ENCODE measurements at regions not wholly inside any gene's neighbourhood (a gene's known extent, or its start where the extent isn't known, plus 50 kb on each side); places are given as distances from the start of the nearest gene placed in this dataset.

DNA sequence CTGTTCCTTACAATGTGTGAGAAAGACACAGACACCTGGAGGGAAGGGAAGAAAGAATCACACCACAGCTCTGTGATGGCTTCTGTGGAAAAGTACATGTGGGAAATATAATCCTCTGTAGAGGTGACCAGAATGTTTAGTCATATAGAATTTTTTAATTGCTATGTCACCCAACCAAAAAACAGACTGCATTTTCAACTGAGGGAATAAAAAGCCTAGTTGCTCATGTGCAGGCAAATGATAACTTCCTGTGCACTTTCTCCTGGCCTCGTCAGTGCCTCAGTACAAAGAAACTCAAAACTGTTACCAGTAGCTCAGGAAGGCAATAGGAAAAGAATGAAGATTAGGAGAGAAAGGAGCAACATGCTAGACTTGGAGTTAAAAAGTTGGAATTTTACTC lies 326.8 kb downstream of the OSR1 start:
- DNase-seq (no peak), ATAC-seq (ENCODE audit: low read depth) (no peak)
- Mint-ChIP-seq H3K4me3 (no peak overlapping the region), H3K36me3 (no peaks in the 10 kb centered on the region), H3K4me1 (no peaks in the 10 kb centered on the region), H3K9me3 (no peaks in the 10 kb centered on the region), H3K27me3 (no peaks in the 10 kb centered on the region), H3K27ac (no peak overlapping the region)
- POLR2A ChIA-PET, result no interaction called here

DNA sequence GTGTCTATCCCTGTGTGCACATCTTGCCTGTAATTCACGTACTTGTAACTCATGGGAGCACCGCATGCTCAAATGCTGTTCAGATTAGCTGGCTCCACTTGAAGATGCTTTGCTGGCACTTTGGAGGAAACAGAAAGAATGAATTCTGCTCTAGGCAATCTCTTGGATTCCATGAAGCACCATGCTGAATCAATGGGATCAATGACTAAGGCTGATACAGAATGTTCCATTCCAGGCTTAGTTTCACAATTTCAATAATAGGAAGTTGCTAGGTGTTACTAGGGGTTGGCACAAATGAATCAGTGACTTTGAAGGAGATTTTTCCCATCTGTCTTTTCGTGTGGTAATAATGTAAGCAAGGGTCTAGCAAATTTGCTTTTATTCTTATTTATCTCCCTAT lies 328.8 kb downstream of the OSR1 start:
- H3K36me3 Mint-ChIP-seq, result no peaks in the 10 kb centered on the region
- no peaks in the 10 kb centered on the region for H3K27me3 Mint-ChIP-seq
- H3K4me1 Mint-ChIP-seq, result no peaks in the 10 kb centered on the region
- no peak for DNase-seq
- no peak for ATAC-seq (ENCODE audit: low read depth)
- no peaks in the 10 kb centered on the region for H3K9me3 Mint-ChIP-seq
- H3K27ac Mint-ChIP-seq, result no peak overlapping the region
- H3K4me3 Mint-ChIP-seq, result no peak overlapping the region
- POLR2A ChIA-PET, result no interaction called here

DNA sequence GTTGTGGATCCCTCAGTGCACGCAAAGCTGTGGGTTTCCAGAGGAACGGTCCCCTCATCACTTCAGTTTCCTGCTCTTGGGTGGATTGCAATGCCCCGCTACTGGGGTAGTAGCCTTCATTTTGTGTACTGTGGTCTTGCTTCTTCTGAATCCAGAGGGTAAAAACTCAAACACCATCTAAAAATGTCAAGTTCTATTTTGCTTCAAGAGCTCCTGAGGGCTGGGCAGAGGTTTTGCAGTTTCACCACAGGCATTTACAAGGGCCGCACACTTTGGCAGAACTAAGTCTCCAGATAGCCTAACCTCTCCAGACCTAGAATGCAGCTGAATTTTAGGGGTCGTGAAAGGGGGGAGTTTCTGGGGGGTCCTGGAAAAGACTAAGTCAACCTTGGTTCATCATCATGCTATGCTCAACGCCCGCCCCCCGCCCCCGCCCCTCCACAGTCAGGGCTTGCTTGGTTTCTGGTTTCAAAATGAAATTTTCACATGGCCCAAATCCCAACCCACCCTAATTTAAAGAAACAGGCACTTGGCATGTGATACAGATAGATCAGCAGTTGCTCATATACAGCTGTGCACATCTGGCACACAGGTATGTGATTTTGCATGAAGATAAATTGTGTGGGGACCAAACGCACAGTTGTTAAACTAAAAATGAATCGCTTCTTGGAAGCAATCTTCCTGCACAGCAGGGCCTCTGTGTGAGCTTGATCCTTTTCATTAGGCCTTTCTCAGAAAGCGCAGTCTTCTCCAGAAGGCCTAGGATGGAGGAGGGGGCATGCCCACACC lies 329.6 kb downstream of the OSR1 start:
- no peaks in the 10 kb centered on the region for H3K4me1 Mint-ChIP-seq
- no peaks in the 10 kb centered on the region for H3K36me3 Mint-ChIP-seq
- no peaks in the 10 kb centered on the region for H3K27me3 Mint-ChIP-seq
- H3K27ac Mint-ChIP-seq, result no peak overlapping the region
- ATAC-seq (ENCODE audit: low read depth) (no peak), DNase-seq (no peak)
- H3K4me3 Mint-ChIP-seq, result no peak overlapping the region
- no peaks in the 10 kb centered on the region for H3K9me3 Mint-ChIP-seq
- POLR2A ChIA-PET, result no interaction called here

DNA sequence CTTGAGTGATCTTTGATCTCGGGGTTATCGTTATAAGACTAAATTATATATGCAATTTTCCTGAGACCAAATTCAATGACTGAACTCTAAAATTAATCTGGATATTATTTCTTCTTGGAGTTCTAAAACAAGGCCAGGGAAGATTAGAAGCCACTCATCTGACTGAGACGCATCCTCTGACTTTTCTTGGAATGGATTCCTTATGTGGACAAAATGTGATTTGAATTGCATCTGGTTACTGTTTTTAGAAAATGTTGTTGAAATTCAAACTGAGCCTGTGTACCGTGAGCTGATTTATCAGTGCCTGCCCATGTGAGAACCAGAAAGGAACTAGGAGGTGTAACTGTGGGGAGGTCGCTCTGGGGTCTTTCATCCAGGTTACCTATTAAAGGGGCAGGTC lies 330.8 kb downstream of the OSR1 start:
- Mint-ChIP-seq H3K4me3 (no peak overlapping the region), H3K4me1 (no peaks in the 10 kb centered on the region), H3K27me3 (no peaks in the 10 kb centered on the region), H3K27ac (no peak overlapping the region), H3K36me3 (no peaks in the 10 kb centered on the region), H3K9me3 (no peaks in the 10 kb centered on the region)
- POLR2A ChIA-PET, result no interaction called here
- DNase-seq (no peak), ATAC-seq (ENCODE audit: low read depth) (no peak)

DNA sequence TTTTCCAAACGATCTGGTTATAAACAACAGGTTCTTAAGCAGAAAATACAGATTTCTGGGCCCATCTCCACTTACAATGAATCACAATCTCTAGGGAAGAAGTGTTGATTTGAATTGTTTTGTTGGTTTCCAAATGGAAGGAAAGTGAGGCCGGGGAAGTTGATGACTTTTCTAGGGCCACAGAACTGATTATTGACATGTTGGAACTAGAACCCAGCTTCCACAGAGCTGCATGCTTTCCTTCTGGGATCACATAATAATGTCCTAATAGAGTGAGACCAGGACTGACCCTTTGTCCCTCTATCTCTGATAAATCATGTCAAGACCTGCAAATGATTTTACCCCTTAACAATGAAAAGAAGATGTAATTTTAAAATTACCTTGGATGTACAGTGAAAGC lies 332.2 kb downstream of the OSR1 start:
- Mint-ChIP-seq H3K9me3 (no peaks in the 10 kb centered on the region), H3K27ac (no peak overlapping the region), H3K4me3 (no peak overlapping the region), H3K27me3 (no peaks in the 10 kb centered on the region), H3K4me1 (no peaks in the 10 kb centered on the region), H3K36me3 (no peaks in the 10 kb centered on the region)
- POLR2A ChIA-PET, result no interaction called here
- DNase-seq (no peak), ATAC-seq (ENCODE audit: low read depth) (no peak)

DNA sequence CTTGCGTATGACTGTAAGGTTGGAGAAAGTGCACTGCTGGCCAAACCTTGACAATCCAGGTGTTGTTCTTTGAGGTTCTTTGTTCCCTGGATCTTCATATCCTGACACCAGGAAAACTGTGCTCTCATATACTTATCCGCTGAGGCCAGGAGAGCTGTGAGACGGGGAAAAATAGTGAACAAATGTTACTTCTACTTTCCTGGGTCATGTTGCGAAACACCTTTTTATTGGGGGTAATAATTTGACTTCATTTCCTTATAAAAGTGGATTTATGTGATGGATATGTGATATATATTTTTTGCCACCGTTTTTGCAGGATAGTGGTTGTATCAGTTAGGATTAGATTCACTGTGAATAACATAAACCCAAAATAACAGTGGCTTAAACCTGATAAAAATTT lies 336.1 kb downstream of the OSR1 start:
- Mint-ChIP-seq H3K27ac (no peak overlapping the region), H3K9me3 (peaks cover 7% of the 10 kb centered on the region), H3K4me1 (no peaks in the 10 kb centered on the region), H3K36me3 (peaks cover 2% of the 10 kb centered on the region), H3K4me3 (no peak overlapping the region), H3K27me3 (no peaks in the 10 kb centered on the region)
- POLR2A ChIA-PET, result no interaction called here
- ATAC-seq (ENCODE audit: low read depth) (no peak), DNase-seq (no peak)

DNA sequence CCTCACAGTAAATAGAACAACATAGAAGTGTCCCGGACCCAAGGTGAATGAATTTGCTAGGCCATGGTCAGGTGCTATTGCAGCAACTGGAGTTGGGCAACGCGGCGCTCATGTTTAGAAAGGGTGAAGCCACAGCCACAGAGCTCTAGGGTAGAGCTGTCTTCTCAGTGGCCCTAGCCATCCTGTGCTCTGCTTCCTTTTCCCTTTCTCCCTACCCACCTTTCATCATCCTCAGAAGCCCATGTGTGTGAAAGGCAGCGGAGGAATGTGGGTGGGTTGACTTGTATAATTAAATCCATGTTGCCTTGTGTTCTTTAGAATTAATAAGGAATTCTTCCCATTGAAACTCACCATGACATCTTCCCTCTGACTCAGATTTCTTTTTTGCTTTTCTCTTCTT lies 336.7 kb downstream of the OSR1 start:
- ATAC-seq (ENCODE audit: low read depth) (no peak), DNase-seq (no peak)
- Mint-ChIP-seq H3K9me3 (peaks cover 7% of the 10 kb centered on the region), H3K27ac (no peak overlapping the region), H3K36me3 (peaks cover 2% of the 10 kb centered on the region), H3K27me3 (no peaks in the 10 kb centered on the region), H3K4me3 (no peak overlapping the region), H3K4me1 (no peaks in the 10 kb centered on the region)
- POLR2A ChIA-PET, result no interaction called here

DNA sequence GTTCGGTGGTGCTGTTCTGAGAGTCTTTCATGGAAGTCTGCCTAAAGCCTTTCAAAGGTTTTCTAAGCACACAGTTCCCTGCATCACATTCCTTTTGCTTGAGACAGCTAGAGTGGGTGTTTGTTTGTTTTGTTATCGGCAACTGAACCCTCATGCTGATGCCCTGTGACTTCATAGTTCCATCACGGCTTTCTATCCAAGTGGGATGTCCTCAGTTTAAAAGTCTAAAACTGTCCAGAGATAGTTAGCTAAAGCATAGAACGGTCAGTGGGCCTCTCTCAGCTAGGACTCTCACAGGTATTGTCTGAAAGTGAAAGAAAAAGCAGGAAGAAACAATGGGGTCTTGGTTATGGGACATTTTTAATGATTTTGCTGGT lies 337.3 kb downstream of the OSR1 start:
- Mint-ChIP-seq H3K27ac (no peak overlapping the region), H3K9me3 (peaks cover 9% of the 10 kb centered on the region), H3K4me3 (no peak overlapping the region), H3K4me1 (no peaks in the 10 kb centered on the region), H3K27me3 (no peaks in the 10 kb centered on the region), H3K36me3 (peaks cover 2% of the 10 kb centered on the region)
- DNase-seq (no peak), ATAC-seq (ENCODE audit: low read depth) (no peak)
- POLR2A ChIA-PET, result no interaction called here

DNA sequence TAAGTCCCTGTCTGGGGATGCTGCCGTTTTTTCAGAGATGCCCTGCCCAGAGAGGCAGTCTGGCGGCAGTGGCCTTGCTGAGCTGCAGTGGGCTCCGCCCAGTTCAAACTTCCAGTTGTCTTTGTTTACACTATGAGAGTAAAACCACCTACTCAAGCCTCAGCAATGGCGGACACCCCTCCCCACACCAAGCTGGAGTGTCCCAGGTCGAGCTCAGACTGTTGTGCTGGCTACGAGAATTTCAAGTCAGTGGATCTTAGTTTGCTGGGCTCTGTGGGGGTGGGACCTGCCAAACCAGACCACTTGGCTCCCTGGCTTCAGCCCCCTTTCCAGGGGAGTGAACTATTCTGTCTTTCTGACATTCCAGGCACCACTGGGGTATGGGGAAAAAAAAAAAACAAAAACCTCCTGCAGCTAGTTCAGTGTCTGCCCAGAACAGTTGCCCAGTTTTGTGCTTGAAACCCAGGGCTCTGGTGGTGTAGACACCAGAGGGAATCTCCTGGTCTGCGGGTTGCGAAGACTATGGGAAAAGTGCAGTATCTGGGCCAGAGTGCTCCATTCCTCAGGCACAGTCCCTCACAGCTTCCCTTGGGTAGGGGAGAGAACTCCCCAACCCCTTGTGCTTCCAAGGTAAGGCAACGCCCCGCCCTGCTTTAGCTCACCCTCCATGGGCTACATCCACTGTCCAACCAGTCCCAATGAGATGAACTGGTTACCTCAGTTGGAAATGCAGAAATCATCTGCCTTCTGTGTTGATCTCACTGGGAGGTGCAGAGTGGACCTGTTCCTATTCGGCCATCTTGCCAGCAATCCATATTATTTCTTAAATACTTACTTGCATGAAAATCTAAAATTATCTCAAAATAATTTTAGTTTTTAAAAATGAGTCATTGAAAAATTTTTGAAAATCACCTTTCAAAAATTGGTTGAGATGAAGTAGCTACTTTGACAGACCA lies 338.0 kb downstream of the OSR1 start:
- H3K27me3 Mint-ChIP-seq, result no peaks in the 10 kb centered on the region
- H3K4me1 Mint-ChIP-seq, result no peaks in the 10 kb centered on the region
- H3K36me3 Mint-ChIP-seq, result peaks cover 2% of the 10 kb centered on the region
- POLR2A ChIA-PET, result no interaction called here
- peaks cover 9% of the 10 kb centered on the region for H3K9me3 Mint-ChIP-seq
- ATAC-seq (ENCODE audit: low read depth), result no peak
- DNase-seq, result no peak
- H3K4me3 Mint-ChIP-seq, result no peak overlapping the region
- H3K27ac Mint-ChIP-seq, result no peak overlapping the region

DNA sequence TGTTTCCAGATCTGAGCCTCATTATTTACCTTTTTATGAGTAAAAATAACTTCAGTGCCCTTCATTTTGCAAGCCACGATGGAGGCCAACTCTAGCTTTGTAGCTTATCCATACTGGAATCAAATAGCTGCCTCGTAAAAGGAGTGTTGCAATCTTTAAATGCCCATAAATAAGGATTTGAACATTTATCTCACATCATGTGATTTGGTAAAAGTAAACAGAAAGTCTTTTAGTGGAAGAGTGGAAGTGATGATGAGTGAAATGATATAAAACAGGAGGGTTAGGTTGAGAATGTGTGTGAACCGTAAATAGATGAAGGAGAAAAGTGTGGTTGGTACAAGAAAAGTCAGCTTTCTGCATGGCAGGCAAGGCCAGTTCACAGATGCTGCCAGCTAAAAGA lies 348.9 kb downstream of the OSR1 start:
- H3K4me1 Mint-ChIP-seq, result no peaks in the 10 kb centered on the region
- H3K36me3 Mint-ChIP-seq, result peaks cover 2% of the 10 kb centered on the region
- POLR2A ChIA-PET, result no interaction called here
- no peak for DNase-seq
- H3K27me3 Mint-ChIP-seq, result no peaks in the 10 kb centered on the region
- H3K9me3 Mint-ChIP-seq, result peaks cover 5% of the 10 kb centered on the region
- H3K4me3 Mint-ChIP-seq, result no peak overlapping the region
- ATAC-seq (ENCODE audit: low read depth), result no peak
- no peak overlapping the region for H3K27ac Mint-ChIP-seq

DNA sequence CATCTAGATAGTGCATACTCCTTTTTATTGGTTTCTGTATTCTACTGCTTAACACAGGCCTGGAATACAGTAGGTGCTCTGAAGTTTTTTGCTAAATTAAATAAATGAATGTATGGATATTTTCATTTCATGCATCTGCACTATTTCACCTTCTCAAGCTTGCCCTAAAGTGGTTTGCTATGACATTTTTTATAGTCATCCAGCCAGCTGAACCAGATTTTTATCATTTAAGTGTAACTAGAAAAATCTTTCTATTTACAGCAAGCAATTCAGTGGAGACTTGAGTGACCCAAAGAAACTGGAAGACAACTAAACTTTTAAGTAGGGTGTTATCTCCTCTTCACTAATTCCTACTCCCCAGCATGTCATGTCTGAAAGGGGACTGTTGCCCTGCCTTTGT lies 354.9 kb downstream of the OSR1 start:
- no peaks in the 10 kb centered on the region for H3K9me3 Mint-ChIP-seq
- ATAC-seq (ENCODE audit: low read depth), result no peak
- no peak overlapping the region for H3K27ac Mint-ChIP-seq
- H3K4me3 Mint-ChIP-seq, result no peak overlapping the region
- DNase-seq, result no peak
- POLR2A ChIA-PET, result no interaction called here
- no peaks in the 10 kb centered on the region for H3K27me3 Mint-ChIP-seq
- peaks cover 2% of the 10 kb centered on the region for H3K36me3 Mint-ChIP-seq
- H3K4me1 Mint-ChIP-seq, result no peaks in the 10 kb centered on the region

DNA sequence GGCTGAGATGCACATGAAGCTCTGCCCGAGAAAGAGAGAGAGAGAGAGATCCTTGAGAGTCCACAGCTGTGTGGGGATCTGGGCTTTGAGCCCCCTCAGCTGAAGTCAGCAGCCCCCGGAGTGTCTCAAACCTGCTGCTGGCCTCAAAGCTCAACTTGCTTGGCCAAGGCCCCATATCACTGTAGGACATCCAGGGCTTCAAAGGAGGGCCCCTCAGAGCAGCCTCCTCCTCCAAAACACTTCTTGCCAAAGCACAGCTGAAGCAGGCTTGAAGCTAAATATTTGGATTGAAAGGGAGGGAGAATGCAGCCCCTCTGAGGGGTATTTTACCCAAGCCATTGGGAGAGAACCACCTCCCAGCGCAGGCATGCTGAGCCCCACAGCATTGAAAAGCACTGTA lies 357.6 kb downstream of the OSR1 start:
- Mint-ChIP-seq H3K36me3 (no peaks in the 10 kb centered on the region), H3K4me1 (no peaks in the 10 kb centered on the region), H3K27ac (no peak overlapping the region), H3K4me3 (no peak overlapping the region), H3K27me3 (no peaks in the 10 kb centered on the region), H3K9me3 (no peaks in the 10 kb centered on the region)
- no peak for DNase-seq
- POLR2A ChIA-PET, result no interaction called here
- ATAC-seq (ENCODE audit: low read depth), result no peak

DNA sequence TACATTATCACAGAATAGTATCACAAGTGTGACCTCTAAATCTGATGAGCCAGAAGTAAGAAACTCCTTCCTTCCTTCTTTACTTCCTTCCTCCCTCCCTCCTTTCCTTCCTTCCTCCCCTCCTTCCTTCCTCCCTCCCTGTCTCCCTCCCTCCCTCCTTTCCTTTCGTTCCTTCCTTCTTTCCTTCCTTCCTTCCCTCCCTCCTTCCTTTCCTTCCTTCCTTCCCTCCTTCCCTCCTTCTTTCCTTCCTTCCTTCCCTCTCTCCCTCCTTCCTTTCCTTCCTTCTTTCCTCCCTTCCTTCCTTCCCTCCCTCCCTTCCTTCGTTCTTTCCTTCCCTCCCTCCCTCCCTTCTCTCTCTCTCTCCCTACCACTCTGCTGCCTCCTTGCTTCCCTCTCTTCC lies 359.2 kb downstream of the OSR1 start:
- H3K27ac Mint-ChIP-seq, result no peak overlapping the region
- no peaks in the 10 kb centered on the region for H3K4me1 Mint-ChIP-seq
- H3K36me3 Mint-ChIP-seq, result no peaks in the 10 kb centered on the region
- DNase-seq (no peak), ATAC-seq (ENCODE audit: low read depth) (no peak)
- H3K27me3 Mint-ChIP-seq, result no peaks in the 10 kb centered on the region
- H3K9me3 Mint-ChIP-seq, result no peaks in the 10 kb centered on the region
- H3K4me3 Mint-ChIP-seq, result no peak overlapping the region
- POLR2A ChIA-PET, result no interaction called here

DNA sequence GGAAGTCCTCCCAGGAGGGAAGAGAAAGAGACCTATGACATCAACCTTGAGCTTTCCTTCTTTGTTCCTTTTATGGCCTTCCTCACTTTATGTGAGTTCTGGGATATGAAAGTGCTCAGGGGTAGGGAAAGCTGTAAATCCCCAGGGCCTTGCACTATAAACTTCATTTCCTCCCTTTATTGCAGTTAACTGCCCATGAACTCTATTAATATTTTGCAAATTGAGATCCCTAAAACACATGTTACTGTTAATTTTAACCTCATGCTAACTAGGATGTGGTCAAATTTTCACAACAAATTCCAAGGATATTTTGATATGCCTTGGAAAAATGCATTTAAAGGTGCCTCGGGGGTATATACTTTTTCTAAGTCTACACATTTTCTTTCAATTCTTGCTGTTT lies 359.9 kb downstream of the OSR1 start:
- ATAC-seq (ENCODE audit: low read depth) (no peak), DNase-seq (no peak)
- Mint-ChIP-seq H3K4me3 (no peak overlapping the region), H3K36me3 (no peaks in the 10 kb centered on the region), H3K4me1 (no peaks in the 10 kb centered on the region), H3K9me3 (no peaks in the 10 kb centered on the region), H3K27me3 (no peaks in the 10 kb centered on the region), H3K27ac (no peak overlapping the region)
- POLR2A ChIA-PET, result no interaction called here

All from activated naive CD8-positive, alpha-beta T cell treated with anti-CD3 and anti-CD28 coated beads, Interleukin-2, amount 10 ng/mL, durations not matched to agents 7 days and 5 days (primary cell).